Right lobe of liver (tissue), 6 donors: ENCODE measurements at regions not wholly inside any gene's neighbourhood (a gene's known extent, or its start where the extent isn't known, plus 50 kb on each side); places are given as distances from the start of the nearest gene placed in this dataset.

Experiments
- ATAC-seq, 4 donors: fragments of 200-7000 bp; cut with Tn5 transposase; one replicate each; pipeline ENCODE4 v1.9.1; 2020; ENCODE audit warnings: mild to moderate bottlenecking in 4 of 4, moderate library complexity in 4 of 4
- DNase-seq, 3 donors: peaks; one replicate each; pipeline ENCODE4 v3.0.0-alpha.2; 2020
- H3K27ac ChIP-seq, 3 donors: fragments of 200-600 bp; one replicate each; pipeline ENCODE4 v1.8.0; 2022
- H3K27me3 ChIP-seq, 2 donors: fragments of 200-600 bp; one replicate each; pipeline ENCODE4 v1.8.0; 2022
- H3K36me3 ChIP-seq, 4 donors: fragments of 200-600 bp; sonication (generic) in 1 of 4; one replicate each; pipeline versions ENCODE4 v1.5.1 to v1.8.0; 2017 to 2022; ENCODE audit warnings: control low read depth in 1 of 4
- H3K4me1 ChIP-seq, 4 donors: fragments of 200-600 bp; sonication (generic) in 1 of 4; one replicate each; pipeline versions ENCODE4 v1.5.1 to v1.8.0; 2017 to 2022; ENCODE audit warnings: control low read depth in 1 of 4
- H3K4me3 ChIP-seq, 3 donors: fragments of 200-600 bp; one replicate each; pipeline ENCODE4 v1.8.0; 2022
- H3K9me3 ChIP-seq, 4 donors: fragments of 200-600 bp; sonication (generic) in 1 of 4; one replicate each; pipeline versions ENCODE4 v1.5.1 to v1.8.0; 2017 to 2022; ENCODE audit warnings: control low read depth in 1 of 4
- POLR2A ChIP-seq: fragments of 450-650 bp; IDR thresholded peaks from one replicate; pipeline ENCODE4 v1.6.1; 2017; ENCODE audit warnings: antibody characterized with exemption, mild to moderate bottlenecking
- WGBS: methylation state at CpG from one replicate; pipeline ENCODE4 v1.1.6; 2018; ENCODE audit warnings: low coverage, low lambda C conversion rate; ENCODE audit not compliant: insufficient coverage; ENCODE audit errors: missing lambda C conversion rate; 5-methylcytosine and 5-hydroxymethylcytosine counted together
- intact Hi-C, 2 donors: fragments of 100-400 bp; cut with DNase I; formaldehyde crosslinking; loops; one replicate each; pipeline versions ENCODE4 v1.11.2 to v1.14.1; 2022
- TF ChIP-seq, protein P1 (sequence below), 4 donors: fragments of 200-600 bp in 3 of 4; fragments of 450-650 bp in 1 of 4; IDR thresholded peaks; one replicate each; pipeline versions ENCODE4 v1.5.1 to v1.8.0; 2016 to 2022; ENCODE audit warnings: antibody characterized with exemption in 4 of 4, mild to moderate bottlenecking in 2 of 4
- donor health status: DM: no; HTN: yes; CAD: no.
- donor health status: DM: no; HTN: no; CAD: no.
- donor health status: DM: no; HTN: no; CAD: no.
- donor health status: DM: no; HTN: yes; CAD: no.
- donor health status: DM: no; HTN: yes; CAD: no.

- 39% methylated on average over 1 of the region's 1 CpG for WGBS
- H3K36me3 ChIP-seq: no peaks in the 10 kb centered on the region
- no peak overlapping the region for H3K27ac ChIP-seq
- ATAC-seq: no peak
- TF ChIP-seq, protein P1, sequence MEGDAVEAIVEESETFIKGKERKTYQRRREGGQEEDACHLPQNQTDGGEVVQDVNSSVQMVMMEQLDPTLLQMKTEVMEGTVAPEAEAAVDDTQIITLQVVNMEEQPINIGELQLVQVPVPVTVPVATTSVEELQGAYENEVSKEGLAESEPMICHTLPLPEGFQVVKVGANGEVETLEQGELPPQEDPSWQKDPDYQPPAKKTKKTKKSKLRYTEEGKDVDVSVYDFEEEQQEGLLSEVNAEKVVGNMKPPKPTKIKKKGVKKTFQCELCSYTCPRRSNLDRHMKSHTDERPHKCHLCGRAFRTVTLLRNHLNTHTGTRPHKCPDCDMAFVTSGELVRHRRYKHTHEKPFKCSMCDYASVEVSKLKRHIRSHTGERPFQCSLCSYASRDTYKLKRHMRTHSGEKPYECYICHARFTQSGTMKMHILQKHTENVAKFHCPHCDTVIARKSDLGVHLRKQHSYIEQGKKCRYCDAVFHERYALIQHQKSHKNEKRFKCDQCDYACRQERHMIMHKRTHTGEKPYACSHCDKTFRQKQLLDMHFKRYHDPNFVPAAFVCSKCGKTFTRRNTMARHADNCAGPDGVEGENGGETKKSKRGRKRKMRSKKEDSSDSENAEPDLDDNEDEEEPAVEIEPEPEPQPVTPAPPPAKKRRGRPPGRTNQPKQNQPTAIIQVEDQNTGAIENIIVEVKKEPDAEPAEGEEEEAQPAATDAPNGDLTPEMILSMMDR (IDR thresholded peaks at IDR 0.05): no peak
- no peak for TF ChIP-seq POLR2A
- DNase-seq: no peak
- peaks cover 0 to 4% (median 0%) of the 10 kb centered on the region in 4 donors for H3K4me1 ChIP-seq
- no peak overlapping the region for H3K4me3 ChIP-seq
- H3K27me3 ChIP-seq: no peaks in the 10 kb centered on the region
- no peaks in the 10 kb centered on the region for H3K9me3 ChIP-seq
- intact Hi-C loops: no loop called here
Measured at GRCh38 chr3:3745693-3746092, 53.5 kb upstream of the LRRN1 start.

DNA sequence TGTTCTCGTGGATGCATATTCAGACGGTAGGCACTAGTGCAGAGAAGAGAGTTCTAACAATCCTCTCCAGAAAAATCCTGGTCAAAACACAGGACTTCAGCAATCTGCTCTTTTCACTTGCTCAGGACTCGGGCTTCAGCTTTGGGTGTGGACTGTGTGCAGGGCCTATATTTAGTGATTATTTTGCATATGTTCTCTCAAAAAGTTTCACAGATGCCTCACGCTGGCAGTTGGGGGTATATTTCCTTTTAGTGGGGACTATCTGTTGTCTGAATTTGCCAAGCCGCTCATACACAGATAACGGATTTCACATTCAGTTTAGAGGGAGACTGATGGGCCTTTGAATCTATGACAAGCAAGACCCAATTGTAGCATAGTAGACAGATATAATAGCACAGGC lies 54.4 kb upstream of the LRRN1 start:
- Histone ChIP-seq H3K36me3 (no peaks in the 10 kb centered on the region), H3K27ac (no peak overlapping the region), H3K4me3 (no peak overlapping the region), H3K4me1 (peaks cover 0 to 4% (median 0%) of the 10 kb centered on the region in 4 donors), H3K9me3 (no peaks in the 10 kb centered on the region), H3K27me3 (no peaks in the 10 kb centered on the region)
- WGBS: 84% methylated on average over 5 of the region's 6 CpGs
- DNase-seq (no peak), ATAC-seq (no peak)
- TF ChIP-seq POLR2A: no peak
- TF ChIP-seq, protein P1 (IDR thresholded peaks at IDR 0.05): no peak
- intact Hi-C loops: no loop called here

DNA sequence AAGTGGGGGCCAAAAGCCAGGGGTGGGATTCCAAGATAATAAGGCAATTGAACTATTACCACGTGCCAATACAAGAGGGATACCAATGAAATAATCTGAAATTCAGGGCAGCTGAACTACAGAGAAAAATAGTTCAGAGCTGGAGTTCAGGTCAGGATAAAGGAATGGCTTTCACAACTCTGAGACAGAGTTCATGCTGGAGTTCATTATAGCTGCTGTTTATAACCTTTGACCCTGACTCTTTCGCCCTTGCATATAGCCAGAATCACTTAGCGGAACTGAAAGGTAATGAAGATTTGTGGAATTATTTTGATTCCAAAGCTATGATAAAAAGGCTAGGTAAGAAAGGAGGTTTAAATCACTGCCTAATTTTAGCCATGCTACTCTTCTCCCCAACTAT lies 55.5 kb upstream of the LRRN1 start:
- no peaks in the 10 kb centered on the region for H3K36me3 ChIP-seq
- ATAC-seq (peak; percentile 86 to 96 (median 91)), DNase-seq (no peak)
- no peak overlapping the region for H3K4me3 ChIP-seq
- H3K4me1 ChIP-seq: peaks cover 0 to 4% (median 0%) of the 10 kb centered on the region in 4 donors
- TF ChIP-seq, protein P1 (IDR thresholded peaks at IDR 0.05): no peak
- no peak for TF ChIP-seq POLR2A
- H3K9me3 ChIP-seq: no peaks in the 10 kb centered on the region
- intact Hi-C loops: no loop called here
- H3K27ac ChIP-seq: no peak overlapping the region
- 17% methylated on average over 3 of the region's 3 CpGs for WGBS
- H3K27me3 ChIP-seq: no peaks in the 10 kb centered on the region

GRCh38 chr3:3740061-3740460 lies 59.2 kb upstream of the LRRN1 start:
- Histone ChIP-seq H3K4me1 (peaks cover 0 to 4% (median 0%) of the 10 kb centered on the region in 4 donors), H3K36me3 (no peaks in the 10 kb centered on the region), H3K27me3 (no peaks in the 10 kb centered on the region), H3K4me3 (no peak overlapping the region), H3K9me3 (no peaks in the 10 kb centered on the region), H3K27ac (no peak overlapping the region)
- DNase-seq: no peak
- WGBS: 72% methylated on average over 4 of the region's 4 CpGs
- intact Hi-C loops: no loop called here
- TF ChIP-seq, protein P1 (IDR thresholded peaks at IDR 0.05): no peak
- TF ChIP-seq POLR2A: no peak
- ATAC-seq: no peak
